ENCODE measurements at regions not wholly inside any gene's neighbourhood (a gene's known extent, or its start where the extent isn't known, plus 50 kb on each side); places are given as distances from the start of the nearest gene placed in this dataset.

GRCh38 chr17:70717042-70717441, 547.7 kb downstream of the KCNJ2 start:
- TF ChIP-seq EZH2 (IDR thresholded peaks at IDR 0.05; ENCODE audit: borderline replicate concordance, low read length) (no peak), CTCF (IDR thresholded peaks at IDR 0.05; ENCODE audit: low read length) (no peak)

Measured in OCI-LY1 (cell line).